Activated naive CD8-positive, alpha-beta T cell treated with anti-CD3 and anti-CD28 coated beads, Interleukin-2, amount 50 U/mL, for 24 hours (primary cell): ENCODE measurements at regions not wholly inside any gene's neighbourhood (a gene's known extent, or its start where the extent isn't known, plus 50 kb on each side); places are given as distances from the start of the nearest gene placed in this dataset.
"Not testable (repeated sequence)": the region's sequence is repeated elsewhere in the genome, so short reads cannot be mapped to it uniquely, and the experiment has no call there.

Experiments used
- ATAC-seq: fragments of 150-1000 bp; cut with Tn5 transposase; one replicate; pipeline ENCODE4 v1.10.0; 2021
- DNase-seq: peaks from one replicate; pipeline ENCODE4 v3.0.0; 2021
- H3K27ac Mint-ChIP-seq: one replicate; pipeline ENCODE4 v1.8.0; 2021; ENCODE audit warnings: mild to moderate bottlenecking, mixed read lengths
- H3K27me3 Mint-ChIP-seq: one replicate; pipeline ENCODE4 v1.8.0; 2021; ENCODE audit warnings: mixed read lengths
- H3K36me3 Mint-ChIP-seq: one replicate; pipeline ENCODE4 v1.8.0; 2021; ENCODE audit warnings: low read depth, mixed read lengths
- H3K4me1 Mint-ChIP-seq: one replicate; pipeline ENCODE4 v1.8.0; 2021; ENCODE audit warnings: mixed read lengths
- H3K4me3 Mint-ChIP-seq: one replicate; pipeline ENCODE4 v1.8.0; 2021; ENCODE audit warnings: mild to moderate bottlenecking, moderate library complexity, mixed read lengths
- H3K9me3 Mint-ChIP-seq: one replicate; pipeline ENCODE4 v1.8.0; 2021; ENCODE audit warnings: mixed read lengths

- H3K4me1 Mint-ChIP-seq: peaks cover 25% of the 10 kb centered on the region
- DNase-seq (peak; percentile 31), ATAC-seq (peak; percentile 92)
- peak overlapping the region; percentile 59 for H3K4me3 Mint-ChIP-seq
- peaks cover 33% of the 10 kb centered on the region for H3K27me3 Mint-ChIP-seq
- H3K27ac Mint-ChIP-seq: peak overlapping the region; percentile 93
- peaks cover 18% of the 10 kb centered on the region for H3K9me3 Mint-ChIP-seq
- peaks cover 3% of the 10 kb centered on the region for H3K36me3 Mint-ChIP-seq
Observed at GRCh38 chr4:154164931-154165839, 326.4 kb downstream of the DCHS2 start.

- ATAC-seq (no peak), DNase-seq (no peak)
- Mint-ChIP-seq H3K4me3 (no peak overlapping the region), H3K9me3 (peaks cover 8% of the 10 kb centered on the region), H3K36me3 (peaks cover 3% of the 10 kb centered on the region), H3K4me1 (peaks cover 17% of the 10 kb centered on the region), H3K27me3 (peaks cover 39% of the 10 kb centered on the region), H3K27ac (no peak overlapping the region)
Observed at GRCh38 chr4:154160519-154161301, 330.9 kb downstream of the DCHS2 start.

GRCh38 chr4:154158361-154159155 is 333.0 kb downstream of the DCHS2 start:
- ATAC-seq (no peak), DNase-seq (no peak)
- no peaks in the 10 kb centered on the region for H3K36me3 Mint-ChIP-seq
- H3K4me3 Mint-ChIP-seq: no peak overlapping the region
- no peaks in the 10 kb centered on the region for H3K4me1 Mint-ChIP-seq
- peaks cover 35% of the 10 kb centered on the region for H3K27me3 Mint-ChIP-seq
- H3K27ac Mint-ChIP-seq: no peak overlapping the region
- no peaks in the 10 kb centered on the region for H3K9me3 Mint-ChIP-seq

- no peak overlapping the region for H3K27ac Mint-ChIP-seq
- no peaks in the 10 kb centered on the region for H3K9me3 Mint-ChIP-seq
- DNase-seq: no peak
- H3K27me3 Mint-ChIP-seq: peaks cover 2% of the 10 kb centered on the region
- H3K4me3 Mint-ChIP-seq: no peak overlapping the region
- no peaks in the 10 kb centered on the region for H3K36me3 Mint-ChIP-seq
- no peak for ATAC-seq
- H3K4me1 Mint-ChIP-seq: no peaks in the 10 kb centered on the region
Observed at GRCh38 chr4:154152546-154152945, 339.1 kb downstream of the DCHS2 start.

- H3K9me3 Mint-ChIP-seq, H3K27ac Mint-ChIP-seq, H3K4me1 Mint-ChIP-seq, DNase-seq, H3K36me3 Mint-ChIP-seq, H3K4me3 Mint-ChIP-seq, ATAC-seq, H3K27me3 Mint-ChIP-seq: not testable (repeated sequence)
Observed at GRCh38 chr4:154149236-154149635, 342.4 kb downstream of the DCHS2 start.

- ATAC-seq (no peak), DNase-seq (no peak)
- H3K27me3 Mint-ChIP-seq: no peaks in the 10 kb centered on the region
- H3K36me3 Mint-ChIP-seq: no peaks in the 10 kb centered on the region
- H3K4me1 Mint-ChIP-seq: no peaks in the 10 kb centered on the region
- no peaks in the 10 kb centered on the region for H3K9me3 Mint-ChIP-seq
- H3K27ac Mint-ChIP-seq: no peak overlapping the region
- H3K4me3 Mint-ChIP-seq: no peak overlapping the region
Observed at GRCh38 chr4:154143720-154144119, 347.9 kb downstream of the DCHS2 start.

- no peak for DNase-seq
- Mint-ChIP-seq H3K27me3 (no peaks in the 10 kb centered on the region), H3K4me1 (no peaks in the 10 kb centered on the region), H3K4me3 (no peak overlapping the region), H3K9me3 (no peaks in the 10 kb centered on the region), H3K27ac (no peak overlapping the region), H3K36me3 (no peaks in the 10 kb centered on the region)
- no peak for ATAC-seq
Observed at GRCh38 chr4:154142664-154143063, 348.9 kb downstream of the DCHS2 start.

- DNase-seq (no peak), ATAC-seq (no peak)
- Mint-ChIP-seq H3K4me1 (no peaks in the 10 kb centered on the region), H3K27me3 (no peaks in the 10 kb centered on the region), H3K9me3 (no peaks in the 10 kb centered on the region), H3K27ac (no peak overlapping the region), H3K36me3 (no peaks in the 10 kb centered on the region), H3K4me3 (no peak overlapping the region)
Observed at GRCh38 chr4:154140869-154141268, 350.7 kb downstream of the DCHS2 start.

- H3K4me1 Mint-ChIP-seq: no peaks in the 10 kb centered on the region
- no peak overlapping the region for H3K4me3 Mint-ChIP-seq
- DNase-seq: no peak
- H3K9me3 Mint-ChIP-seq: no peaks in the 10 kb centered on the region
- peaks cover 7% of the 10 kb centered on the region for H3K27me3 Mint-ChIP-seq
- no peak overlapping the region for H3K27ac Mint-ChIP-seq
- no peak for ATAC-seq
- no peaks in the 10 kb centered on the region for H3K36me3 Mint-ChIP-seq
Observed at GRCh38 chr4:154137320-154137905, 348.5 kb upstream of the SFRP2 start.

GRCh38 chr4:154135576-154135975 is 346.7 kb upstream of the SFRP2 start:
- Mint-ChIP-seq H3K27me3 (peaks cover 8% of the 10 kb centered on the region), H3K4me1 (no peaks in the 10 kb centered on the region), H3K9me3 (no peaks in the 10 kb centered on the region), H3K27ac (no peak overlapping the region), H3K36me3 (no peaks in the 10 kb centered on the region), H3K4me3 (no peak overlapping the region)
- ATAC-seq: no peak
- DNase-seq: no peak

GRCh38 chr4:154132406-154132805 is 343.5 kb upstream of the SFRP2 start:
- no peak overlapping the region for H3K27ac Mint-ChIP-seq
- no peaks in the 10 kb centered on the region for H3K9me3 Mint-ChIP-seq
- no peaks in the 10 kb centered on the region for H3K36me3 Mint-ChIP-seq
- H3K4me1 Mint-ChIP-seq: no peaks in the 10 kb centered on the region
- peaks cover 22% of the 10 kb centered on the region for H3K27me3 Mint-ChIP-seq
- H3K4me3 Mint-ChIP-seq: no peak overlapping the region
- ATAC-seq: no peak
- DNase-seq: no peak

- H3K9me3 Mint-ChIP-seq: no peaks in the 10 kb centered on the region
- DNase-seq: no peak
- no peak overlapping the region for H3K4me3 Mint-ChIP-seq
- H3K27ac Mint-ChIP-seq: no peak overlapping the region
- no peak for ATAC-seq
- H3K36me3 Mint-ChIP-seq: no peaks in the 10 kb centered on the region
- H3K4me1 Mint-ChIP-seq: no peaks in the 10 kb centered on the region
- peaks cover 25% of the 10 kb centered on the region for H3K27me3 Mint-ChIP-seq
Observed at GRCh38 chr4:154126276-154126675, 337.4 kb upstream of the SFRP2 start.

- ATAC-seq (no peak), DNase-seq (no peak)
- no peaks in the 10 kb centered on the region for H3K4me1 Mint-ChIP-seq
- no peak overlapping the region for H3K27ac Mint-ChIP-seq
- H3K27me3 Mint-ChIP-seq: peaks cover 22% of the 10 kb centered on the region
- H3K4me3 Mint-ChIP-seq: no peak overlapping the region
- no peaks in the 10 kb centered on the region for H3K9me3 Mint-ChIP-seq
- no peaks in the 10 kb centered on the region for H3K36me3 Mint-ChIP-seq
Observed at GRCh38 chr4:154125340-154125739, 336.5 kb upstream of the SFRP2 start.

GRCh38 chr4:154124539-154125255 is 335.8 kb upstream of the SFRP2 start:
- Mint-ChIP-seq H3K27me3 (peaks cover 20% of the 10 kb centered on the region), H3K9me3 (no peaks in the 10 kb centered on the region), H3K4me1 (no peaks in the 10 kb centered on the region), H3K36me3 (no peaks in the 10 kb centered on the region), H3K4me3 (no peak overlapping the region), H3K27ac (no peak overlapping the region)
- DNase-seq (no peak), ATAC-seq (peak; percentile 71)
